GM19035 (cell line): ENCODE measurements at regions not wholly inside any gene's neighbourhood (a gene's known extent, or its start where the extent isn't known, plus 50 kb on each side); places are given as distances from the start of the nearest gene placed in this dataset.

Experiments
- ATAC-seq: cut with Tn5 transposase; IDR thresholded peaks from one replicate; pipeline ENCODE4 v1.9.1; 2021; ENCODE audit not compliant: unreplicated experiment

DNA sequence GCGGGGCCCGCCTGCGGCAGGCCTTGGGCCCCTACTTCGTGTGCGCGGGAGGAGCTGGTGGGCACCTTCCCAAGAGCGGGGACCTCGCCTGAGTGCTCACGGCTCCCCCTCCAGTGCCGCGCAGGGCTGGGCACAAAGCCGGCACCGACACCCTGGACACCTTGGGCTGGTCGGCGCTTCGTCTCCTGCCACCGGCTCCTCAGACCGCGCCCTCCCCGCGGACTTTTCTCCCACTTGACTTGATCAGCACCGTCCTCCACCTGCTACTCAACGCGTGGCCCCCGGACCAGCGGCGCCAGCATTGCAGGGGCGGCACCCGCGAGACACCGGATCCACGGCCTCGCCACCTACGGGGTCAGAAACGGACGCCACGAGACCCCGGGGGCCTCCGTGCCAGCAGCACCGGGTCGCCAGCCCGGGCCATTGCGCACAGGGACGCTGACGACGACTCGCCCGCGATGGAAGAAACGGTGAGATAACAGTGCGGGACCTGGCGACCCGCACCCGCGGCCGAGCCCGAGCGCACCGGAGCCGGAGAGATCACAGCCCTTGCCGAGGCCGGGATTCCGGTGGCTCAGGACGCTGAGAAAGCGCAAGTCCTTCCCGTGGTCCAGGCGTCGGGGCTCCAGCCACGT is 154.2 kb downstream of the DLL1 start:
- no peak for ATAC-seq

DNA sequence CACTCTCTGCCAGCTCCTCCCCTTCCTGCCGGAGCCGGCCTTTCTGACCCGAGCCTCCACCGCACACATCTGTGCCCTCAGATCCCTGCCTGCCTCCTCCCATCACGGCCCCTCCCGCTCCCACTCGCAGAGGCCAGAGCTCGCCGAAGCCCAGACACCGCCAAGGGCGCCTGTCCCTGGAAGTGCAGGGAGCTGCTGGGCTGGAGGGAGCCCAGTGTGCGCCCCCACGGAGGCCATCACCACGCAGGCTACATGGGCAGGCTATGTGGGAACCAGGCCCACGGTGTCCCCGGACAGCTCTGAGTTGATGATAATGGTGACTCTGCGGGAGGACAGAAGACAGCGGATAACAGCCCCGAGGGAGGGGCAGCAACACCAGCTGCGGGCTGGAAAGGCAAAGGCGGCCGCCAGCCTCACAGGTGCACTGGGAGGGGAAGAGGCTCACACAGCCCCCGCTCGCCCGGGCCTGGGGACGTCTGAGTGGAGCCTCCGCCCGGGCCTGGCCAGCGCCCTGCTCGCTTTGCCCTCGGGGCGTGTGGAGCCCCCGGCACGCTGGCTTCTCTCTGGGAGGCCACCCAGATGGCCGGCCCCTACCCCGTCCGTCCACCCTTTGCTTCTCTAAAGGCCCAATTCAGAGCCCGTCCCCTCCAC is 154.9 kb downstream of the DLL1 start:
- ATAC-seq: no peak

- ATAC-seq: no peak
These were observed 155.4 kb downstream of the DLL1 start for GRCh38 chr6:170135461-170135820.

GRCh38 chr6:170134471-170135440 is 156.1 kb downstream of the DLL1 start:
- ATAC-seq: no peak

DNA sequence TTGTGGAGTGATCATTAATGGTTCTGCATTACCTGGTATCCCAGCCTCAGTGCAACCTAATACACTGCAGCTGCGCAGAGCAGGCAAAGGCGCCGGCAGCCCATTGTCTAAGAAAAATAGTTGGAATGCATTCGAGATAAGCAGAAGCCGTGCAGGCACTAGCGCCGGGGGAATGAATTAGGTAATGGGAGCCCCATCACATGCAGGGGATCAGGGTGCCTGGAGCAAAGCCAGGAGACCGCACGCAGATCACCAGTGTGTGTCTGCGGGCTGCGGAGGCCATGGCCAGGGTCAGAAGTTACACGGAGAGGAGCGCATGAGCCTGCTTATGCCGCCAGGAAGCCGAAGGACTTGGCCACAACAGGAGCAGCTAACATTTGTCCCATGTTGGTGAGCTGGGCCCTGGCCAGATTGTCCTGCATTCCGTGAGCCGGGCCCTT is 156.8 kb downstream of the DLL1 start:
- no peak for ATAC-seq

GRCh38 chr6:170132561-170132991 is 158.3 kb downstream of the DLL1 start:
- ATAC-seq: no peak

DNA sequence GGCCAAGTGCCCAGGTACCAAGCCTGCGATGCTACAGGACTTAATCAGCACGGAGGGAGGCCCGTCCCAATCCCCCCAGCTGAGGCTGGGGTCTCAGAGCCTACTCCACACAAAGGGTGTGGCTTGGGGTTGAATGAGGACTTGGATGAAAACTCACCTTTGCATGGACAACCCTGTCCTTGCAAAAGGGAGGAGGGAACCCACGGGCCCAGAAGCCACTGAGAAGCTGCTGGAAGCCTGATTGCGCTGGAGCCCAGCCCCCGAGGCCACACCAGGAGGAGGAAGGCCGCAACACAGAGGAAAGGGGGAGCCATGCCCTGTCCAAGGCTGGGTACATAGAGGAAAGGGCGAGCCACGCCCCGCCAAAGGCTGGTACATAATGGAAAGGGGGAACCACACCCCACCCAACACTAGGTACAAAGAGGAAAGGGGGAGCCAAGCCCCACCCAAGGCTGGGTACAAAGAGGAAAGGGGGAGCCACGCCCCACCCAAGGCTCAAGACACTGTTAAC is 158.8 kb downstream of the DLL1 start:
- ATAC-seq: no peak

- no peak for ATAC-seq
These were observed 159.5 kb downstream of the DLL1 start for GRCh38 chr6:170131351-170131750.

DNA sequence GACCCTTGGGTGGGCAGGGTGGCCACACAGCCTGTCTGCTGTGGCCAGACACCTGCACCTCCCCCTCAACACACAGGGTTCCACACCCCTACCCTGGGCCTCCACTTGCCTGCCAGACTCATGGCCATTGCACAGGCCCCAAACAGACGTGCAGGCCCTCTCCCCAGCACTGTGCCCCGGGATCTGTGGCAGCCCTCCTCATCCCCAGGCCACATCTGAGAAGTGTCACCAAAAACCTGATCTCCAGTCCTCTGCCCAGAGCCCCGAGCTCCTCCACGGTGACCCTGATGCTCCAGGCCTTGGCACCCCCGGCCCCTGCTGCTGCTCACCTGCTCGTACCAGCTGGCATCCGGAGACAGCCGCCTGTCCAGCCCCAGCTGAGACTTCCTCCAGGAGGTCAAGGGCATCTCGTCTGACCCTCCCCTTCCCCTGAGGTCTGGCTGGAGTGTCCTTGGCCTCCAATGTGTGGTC is 160.1 kb downstream of the DLL1 start:
- ATAC-seq: no peak

DNA sequence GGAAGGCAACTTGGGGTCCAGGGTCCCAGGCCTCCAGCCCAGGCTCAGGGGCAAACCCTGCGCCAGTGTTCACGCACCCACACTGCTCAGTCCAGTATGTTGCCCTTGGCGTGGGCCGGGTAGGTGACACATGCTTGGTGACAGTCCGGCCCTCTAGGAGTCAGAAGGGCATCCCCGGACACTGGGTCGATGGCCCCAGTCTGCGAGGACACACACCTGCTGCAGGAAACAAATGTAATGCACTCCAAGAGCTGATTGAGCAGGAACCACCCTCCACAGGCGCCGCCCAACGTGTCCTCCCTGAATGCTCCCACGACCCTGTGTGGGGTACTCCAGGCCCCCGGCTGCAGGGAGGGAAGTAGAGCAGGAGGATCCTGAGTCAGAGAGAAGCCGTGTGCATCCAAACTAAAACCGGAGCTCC is 160.7 kb downstream of the DLL1 start:
- no peak for ATAC-seq

GRCh38 chr6:170129691-170130171 is 161.1 kb downstream of the DLL1 start:
- ATAC-seq: no peak

GRCh38 chr6:170128811-170129681 is 161.8 kb downstream of the DLL1 start:
- ATAC-seq: no peak

GRCh38 chr6:170128346-170128745 is 162.5 kb downstream of the DLL1 start:
- no peak for ATAC-seq

- ATAC-seq: no peak
These were observed 163.7 kb downstream of the DLL1 start for GRCh38 chr6:170127151-170127550.

GRCh38 chr6:170125456-170126300 is 165.2 kb downstream of the DLL1 start:
- ATAC-seq: no peak

- ATAC-seq: no peak
These were observed 166.0 kb downstream of the DLL1 start for GRCh38 chr6:170124836-170125235.

DNA sequence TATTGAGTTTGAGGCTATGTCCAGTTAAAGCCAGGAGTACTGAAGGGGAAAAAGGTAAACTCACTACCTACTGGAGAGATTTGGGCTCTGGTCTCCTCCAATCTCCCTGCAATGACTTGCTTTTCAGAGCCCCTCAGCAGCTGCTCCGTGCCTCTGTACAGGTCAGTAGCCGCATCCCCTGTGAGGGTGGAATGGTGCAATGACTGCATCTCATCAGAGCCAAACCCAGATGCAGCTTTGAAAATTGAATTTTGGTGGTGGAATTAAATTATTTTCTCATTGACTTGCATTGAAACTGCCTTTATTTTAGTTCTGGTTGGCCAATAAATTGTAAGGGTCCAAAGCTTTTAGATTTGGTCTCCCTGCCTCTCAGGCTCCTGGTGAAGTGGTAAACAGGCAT is 166.7 kb downstream of the DLL1 start:
- no peak for ATAC-seq

DNA sequence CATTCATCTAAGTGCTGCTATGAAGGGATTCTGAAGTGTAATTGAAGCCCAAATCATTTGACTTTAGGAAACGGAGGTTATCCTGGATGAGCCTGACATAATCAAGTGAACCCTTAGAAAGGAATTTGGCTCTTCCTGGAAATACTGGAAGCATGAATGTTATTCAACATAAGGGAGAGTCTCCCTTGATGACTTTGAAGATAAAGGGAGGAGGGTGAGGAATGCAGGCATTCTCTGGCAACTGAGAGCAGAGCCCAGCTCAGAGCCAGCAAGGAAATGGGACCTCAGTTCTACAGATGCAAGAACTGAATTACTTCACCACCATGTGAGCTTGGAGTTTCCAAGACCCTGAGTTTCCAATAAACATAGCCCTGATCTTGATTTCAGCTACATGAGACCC is 168.2 kb downstream of the DLL1 start:
- ATAC-seq: no peak
